ENCODE measurements at regions not wholly inside any gene's neighbourhood (a gene's known extent, or its start where the extent isn't known, plus 50 kb on each side); places are given as distances from the start of the nearest gene placed in this dataset.
"Not testable (repeated sequence)": the region's sequence is repeated elsewhere in the genome, so short reads cannot be mapped to it uniquely, and the experiment has no call there.

GRCh38 chr1:38180388-38180787, 133.8 kb upstream of the POU3F1 start:
- not testable (repeated sequence) for TF ChIP-seq CTCF (IDR thresholded peaks at IDR 0.05); POLR2A (IDR thresholded peaks at IDR 0.05; ENCODE audit: low read depth); EP300 (IDR thresholded peaks at IDR 0.05); POLR2AphosphoS5 (IDR thresholded peaks at IDR 0.05)
